Transverse colon (tissue), 4 donors: ENCODE measurements at regions not wholly inside any gene's neighbourhood (a gene's known extent, or its start where the extent isn't known, plus 50 kb on each side); places are given as distances from the start of the nearest gene placed in this dataset.

Experiments used
- DNase-seq: peaks from one replicate; pipeline ENCODE4 v3.0.0-alpha.2; 2019
- H3K27ac ChIP-seq, 4 donors: fragments of 200-600 bp; sonication (generic); 2 replicates each; pipeline ENCODE4 v1.5.1; 2016 to 2018; ENCODE audit warnings: inconsistent platforms in 4 of 4
- H3K27me3 ChIP-seq: fragments of 200-600 bp; sonication (generic); 2 replicates; pipeline ENCODE4 v1.5.1; 2017; ENCODE audit warnings: inconsistent platforms
- H3K36me3 ChIP-seq, 4 donors: fragments of 200-600 bp; sonication (generic); 2 replicates each; pipeline ENCODE4 v1.5.1; 2017 to 2019; ENCODE audit warnings: inconsistent platforms in 4 of 4
- H3K4me1 ChIP-seq, 4 donors: fragments of 200-600 bp; sonication (generic); 2 replicates each; pipeline ENCODE4 v1.5.1; 2017 to 2020; ENCODE audit warnings: inconsistent platforms in 4 of 4
- H3K4me3 ChIP-seq, 4 donors: fragments of 200-600 bp; sonication (generic); 1 replicate in 1 of 4; 2 replicates in 3 of 4; pipeline versions ENCODE4 v1.5.1 to v1.6.1; 2017 to 2019; ENCODE audit warnings: inconsistent platforms in 4 of 4
- H3K9me3 ChIP-seq, 2 donors: fragments of 200-600 bp; sonication (generic); 2 replicates each; pipeline ENCODE4 v1.5.1; 2017 to 2019; ENCODE audit warnings: inconsistent platforms in 2 of 2
- CTCF ChIP-seq, 5 experiments: fragments of 200-600 bp in 3 of 5; fragments of 450-650 bp in 2 of 5; sonication (generic) in 3 of 5; IDR thresholded peaks; 1 replicate in 2 of 5; 2 replicates in 3 of 5; pipeline ENCODE4 v1.5.1; 2016 to 2017; ENCODE audit warnings: antibody characterized with exemption in 5 of 5, inconsistent platforms in 3 of 5, mild to moderate bottlenecking in 2 of 5, moderate library complexity in 1 of 5
- EP300 ChIP-seq: sonication (generic); formaldehyde crosslinking; IDR thresholded peaks from one replicate; pipeline ENCODE4 v1.6.1; 2017; ENCODE audit warnings: antibody characterized with exemption, low read depth
- POLR2A ChIP-seq: fragments of 450-650 bp; IDR thresholded peaks from one replicate; pipeline ENCODE4 v1.6.1; 2016; ENCODE audit warnings: antibody characterized with exemption, mild to moderate bottlenecking, moderate library complexity
- POLR2AphosphoS5 ChIP-seq, 3 donors: sonication (generic); formaldehyde crosslinking; IDR thresholded peaks; one replicate each; pipeline ENCODE4 v1.6.1; 2016; ENCODE audit warnings: antibody characterized with exemption in 3 of 3
- WGBS, 2 donors: methylation state at CpG; one replicate each; pipeline ENCODE4 v1.1.5; 2018; ENCODE audit warnings: low coverage in 1 of 2; 5-methylcytosine and 5-hydroxymethylcytosine counted together
- in situ Hi-C, 4 donors: fragments of 200-750 bp; cut with MboI; loops; one replicate each; pipeline versions ENCODE4 v1.15.0 to v1.15.1; 2017; ENCODE audit warnings: low sequenced_read_pairs in 3 of 4, low pct_ligation_motif_present in 1 of 4, low pct_unique_long_range_greater_than_20kb in 1 of 4
- intact Hi-C: fragments of 100-400 bp; cut with DNase I; formaldehyde crosslinking; loops from one replicate; pipeline ENCODE4 v1.15.1; 2023; ENCODE audit warnings: low total_unique reads

GRCh38 chr7:81887098-81888090 is 117.5 kb upstream of the HGF start:
- in situ Hi-C loops (no loop called here), intact Hi-C loops (no loop called here)
- H3K4me3 ChIP-seq: no peak overlapping the region
- DNase-seq: no peak
- no peaks in the 10 kb centered on the region for H3K4me1 ChIP-seq
- 68 to 70% methylated on average over 3 of the region's 3 CpGs for WGBS, 2 donors
- no peaks in the 10 kb centered on the region for H3K27me3 ChIP-seq
- no peak for TF ChIP-seq EP300
- TF ChIP-seq CTCF (IDR thresholded peaks at IDR 0.05): no peak
- no peak for TF ChIP-seq POLR2AphosphoS5 (IDR thresholded peaks at IDR 0.05)
- no peak for TF ChIP-seq POLR2A
- H3K36me3 ChIP-seq: no peaks in the 10 kb centered on the region
- no peaks in the 10 kb centered on the region for H3K9me3 ChIP-seq
- H3K27ac ChIP-seq: no peak overlapping the region

- H3K27me3 ChIP-seq: no peaks in the 10 kb centered on the region
- in situ Hi-C loops: no loop called here
- 76 to 80% methylated on average over 2 to 3 of the region's 3 CpGs for WGBS, 2 donors
- no peak overlapping the region for H3K27ac ChIP-seq
- TF ChIP-seq POLR2A (no peak), CTCF (IDR thresholded peaks at IDR 0.05) (no peak), POLR2AphosphoS5 (IDR thresholded peaks at IDR 0.05) (no peak), EP300 (no peak)
- no peak overlapping the region for H3K4me3 ChIP-seq
- H3K9me3 ChIP-seq: no peaks in the 10 kb centered on the region
- no peaks in the 10 kb centered on the region for H3K4me1 ChIP-seq
- DNase-seq: no peak
- H3K36me3 ChIP-seq: no peaks in the 10 kb centered on the region
- intact Hi-C loops: no loop called here
Observed at GRCh38 chr7:81886211-81886764, 116.4 kb upstream of the HGF start.

- no peak for TF ChIP-seq POLR2AphosphoS5 (IDR thresholded peaks at IDR 0.05)
- no peak for TF ChIP-seq POLR2A
- no peak for TF ChIP-seq EP300
- no peak for TF ChIP-seq CTCF (IDR thresholded peaks at IDR 0.05)
- H3K9me3 ChIP-seq: no peaks in the 10 kb centered on the region
- no peak overlapping the region for H3K4me3 ChIP-seq
- H3K27me3 ChIP-seq: no peaks in the 10 kb centered on the region
- WGBS, 2 donors: 45 to 90% methylated on average over 2 to 3 of the region's 3 CpGs
- no peaks in the 10 kb centered on the region for H3K4me1 ChIP-seq
- no peak overlapping the region for H3K27ac ChIP-seq
- intact Hi-C loops (no loop called here), in situ Hi-C loops (no loop called here)
- no peak for DNase-seq
- no peaks in the 10 kb centered on the region for H3K36me3 ChIP-seq
Observed at GRCh38 chr7:81884817-81885216, 115.0 kb upstream of the HGF start.

GRCh38 chr7:81883801-81884393 is 114.0 kb upstream of the HGF start:
- TF ChIP-seq CTCF (IDR thresholded peaks at IDR 0.05) (no peak), POLR2A (no peak), POLR2AphosphoS5 (IDR thresholded peaks at IDR 0.05) (no peak), EP300 (no peak)
- no peak overlapping the region for H3K4me3 ChIP-seq
- no peaks in the 10 kb centered on the region for H3K4me1 ChIP-seq
- H3K27me3 ChIP-seq: no peaks in the 10 kb centered on the region
- 79 to 81% methylated on average over 7 of the region's 7 CpGs for WGBS, 2 donors
- DNase-seq: no peak
- intact Hi-C loops (no loop called here), in situ Hi-C loops (no loop called here)
- H3K36me3 ChIP-seq: no peaks in the 10 kb centered on the region
- H3K9me3 ChIP-seq: no peaks in the 10 kb centered on the region
- H3K27ac ChIP-seq: no peak overlapping the region
